ENCODE measurements at regions not wholly inside any gene's neighbourhood (a gene's known extent, or its start where the extent isn't known, plus 50 kb on each side); places are given as distances from the start of the nearest gene placed in this dataset.

DNA sequence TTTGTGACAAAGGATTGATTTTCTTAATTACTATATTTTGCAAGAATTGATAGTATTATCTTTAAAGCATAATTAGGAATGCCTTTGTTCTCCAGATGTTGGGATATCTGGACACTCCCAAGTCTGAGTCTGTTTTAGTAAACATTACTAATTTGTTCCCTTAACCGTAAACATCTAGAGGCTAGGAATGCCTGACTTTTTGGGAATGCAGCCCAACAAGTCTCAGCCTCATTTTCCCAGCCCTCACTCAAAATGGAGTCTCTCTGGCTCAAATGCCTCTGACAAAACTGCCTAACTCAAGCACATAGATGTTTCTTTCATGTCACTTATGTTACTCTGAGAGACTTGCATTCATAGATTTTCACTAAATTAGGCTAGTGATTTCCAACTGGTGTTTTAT is 297.0 kb upstream of the CLNK start:
- Histone ChIP-seq H3K4me1 (ENCODE audit: control insufficient read depth in 2 of 3, insufficient read depth in 2 of 3, low read depth in 1 of 3, low read length in 3 of 3) (no peaks in the 10 kb centered on the region), H3K27ac (ENCODE audit: low read depth in 2 of 2, low read length in 2 of 2) (no peak overlapping the region), H3K9ac (ENCODE audit: low read length in 3 of 3) (no peak overlapping the region), H3K9me3 (ENCODE audit: control insufficient read depth in 2 of 3, insufficient read depth in 1 of 3, low read length in 3 of 3) (no peaks in the 10 kb centered on the region), H3K36me3 (ENCODE audit: control insufficient read depth in 2 of 3, insufficient read depth in 3 of 3, low read length in 3 of 3) (no peaks in the 10 kb centered on the region), H3K4me3 (ENCODE audit: low read length in 3 of 3) (no peak overlapping the region), H3K27me3 (ENCODE audit: control insufficient read depth, insufficient read depth, low read length) (no peaks in the 10 kb centered on the region)
- DNase-seq (no peak), FAIRE-seq (no peak)
- TF ChIP-seq CTCF (IDR thresholded peaks at IDR 0.05; ENCODE audit: borderline replicate concordance, extremely low read depth, insufficient read depth) = no peak
- intact Hi-C loops (cut with DNase I) = no loop called here

GRCh38 chr4:10981096-10981495 is 296.5 kb upstream of the CLNK start:
- H3K4me3 ChIP-seq (ENCODE audit: low read length in 3 of 3) = no peak overlapping the region
- H3K27me3 ChIP-seq (ENCODE audit: control insufficient read depth, insufficient read depth, low read length) = no peaks in the 10 kb centered on the region
- H3K36me3 ChIP-seq (ENCODE audit: control insufficient read depth in 2 of 3, insufficient read depth in 3 of 3, low read length in 3 of 3) = no peaks in the 10 kb centered on the region
- DNase-seq (no peak), FAIRE-seq (no peak)
- no peak overlapping the region for H3K27ac ChIP-seq (ENCODE audit: low read depth in 2 of 2, low read length in 2 of 2)
- TF ChIP-seq CTCF (IDR thresholded peaks at IDR 0.05; ENCODE audit: borderline replicate concordance, extremely low read depth, insufficient read depth) = no peak
- H3K9me3 ChIP-seq (ENCODE audit: control insufficient read depth in 2 of 3, insufficient read depth in 1 of 3, low read length in 3 of 3) = no peaks in the 10 kb centered on the region
- no peak overlapping the region for H3K9ac ChIP-seq (ENCODE audit: low read length in 3 of 3)
- H3K4me1 ChIP-seq (ENCODE audit: control insufficient read depth in 2 of 3, insufficient read depth in 2 of 3, low read depth in 1 of 3, low read length in 3 of 3) = no peaks in the 10 kb centered on the region
- intact Hi-C loops (cut with DNase I) = no loop called here

GRCh38 chr4:10979032-10979431 is 294.5 kb upstream of the CLNK start:
- no peaks in the 10 kb centered on the region for H3K9me3 ChIP-seq (ENCODE audit: control insufficient read depth in 2 of 3, insufficient read depth in 1 of 3, low read length in 3 of 3)
- no peak overlapping the region for H3K4me3 ChIP-seq (ENCODE audit: low read length in 3 of 3)
- no peaks in the 10 kb centered on the region for H3K36me3 ChIP-seq (ENCODE audit: control insufficient read depth in 2 of 3, insufficient read depth in 3 of 3, low read length in 3 of 3)
- intact Hi-C loops (cut with DNase I) = no loop called here
- no peak overlapping the region for H3K27ac ChIP-seq (ENCODE audit: low read depth in 2 of 2, low read length in 2 of 2)
- FAIRE-seq (no peak), DNase-seq (no peak)
- H3K9ac ChIP-seq (ENCODE audit: low read length in 3 of 3) = no peak overlapping the region
- H3K4me1 ChIP-seq (ENCODE audit: control insufficient read depth in 2 of 3, insufficient read depth in 2 of 3, low read depth in 1 of 3, low read length in 3 of 3) = no peaks in the 10 kb centered on the region
- no peaks in the 10 kb centered on the region for H3K27me3 ChIP-seq (ENCODE audit: control insufficient read depth, insufficient read depth, low read length)
- TF ChIP-seq CTCF (IDR thresholded peaks at IDR 0.05; ENCODE audit: borderline replicate concordance, extremely low read depth, insufficient read depth) = no peak

DNA sequence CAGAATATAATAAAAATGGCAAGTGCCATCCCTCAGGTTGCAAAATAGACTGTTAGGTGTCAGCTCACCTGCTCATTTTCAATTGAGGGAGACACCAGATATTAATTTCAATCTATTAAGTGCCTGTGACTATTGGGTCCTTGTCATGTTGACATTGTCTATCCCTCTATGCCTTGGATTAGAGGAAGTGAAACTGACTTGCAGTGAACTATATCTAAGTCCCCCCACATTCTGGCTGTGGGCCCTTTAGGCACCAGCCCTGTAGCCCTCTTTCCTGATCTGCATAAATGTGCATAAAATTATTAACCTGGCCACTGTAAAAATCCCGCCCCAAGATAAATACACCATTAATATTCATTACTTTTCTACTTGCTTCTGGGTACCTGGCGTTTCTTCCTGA is 293.0 kb upstream of the CLNK start:
- FAIRE-seq = no peak
- no peaks in the 10 kb centered on the region for H3K4me1 ChIP-seq (ENCODE audit: control insufficient read depth in 2 of 3, insufficient read depth in 2 of 3, low read depth in 1 of 3, low read length in 3 of 3)
- H3K9ac ChIP-seq (ENCODE audit: low read length in 3 of 3) = no peak overlapping the region
- no peaks in the 10 kb centered on the region for H3K36me3 ChIP-seq (ENCODE audit: control insufficient read depth in 2 of 3, insufficient read depth in 3 of 3, low read length in 3 of 3)
- no peak for TF ChIP-seq CTCF (IDR thresholded peaks at IDR 0.05; ENCODE audit: borderline replicate concordance, extremely low read depth, insufficient read depth)
- no peaks in the 10 kb centered on the region for H3K9me3 ChIP-seq (ENCODE audit: control insufficient read depth in 2 of 3, insufficient read depth in 1 of 3, low read length in 3 of 3)
- DNase-seq = no peak
- no peaks in the 10 kb centered on the region for H3K27me3 ChIP-seq (ENCODE audit: control insufficient read depth, insufficient read depth, low read length)
- H3K27ac ChIP-seq (ENCODE audit: low read depth in 2 of 2, low read length in 2 of 2) = no peak overlapping the region
- intact Hi-C loops (cut with DNase I) = no loop called here
- H3K4me3 ChIP-seq (ENCODE audit: low read length in 3 of 3) = no peak overlapping the region

Measured in kidney (tissue), 13 donors.